ENCODE measurements at regions not wholly inside any gene's neighbourhood (a gene's known extent, or its start where the extent isn't known, plus 50 kb on each side); places are given as distances from the start of the nearest gene placed in this dataset.

GRCh38 chr2:146068051-146068450 lies 1548.1 kb upstream of the ZEB2 start:
- no peak for DNase-seq (ENCODE audit: low read depth, low spot score)

GRCh38 chr2:146048141-146048540 lies 1528.2 kb upstream of the ZEB2 start:
- no peak for DNase-seq (ENCODE audit: low read depth, low spot score)

GRCh38 chr2:146041274-146041910 lies 1521.5 kb upstream of the ZEB2 start:
- no peak for DNase-seq (ENCODE audit: low read depth, low spot score)

- no peak for DNase-seq (ENCODE audit: low read depth, low spot score)
These were observed 1520.1 kb upstream of the ZEB2 start for GRCh38 chr2:146040051-146040450.

- DNase-seq (ENCODE audit: low read depth, low spot score): no peak
These were observed 1518.1 kb upstream of the ZEB2 start for GRCh38 chr2:146038014-146038413.

- DNase-seq (ENCODE audit: low read depth, low spot score): no peak
These were observed 1517.5 kb upstream of the ZEB2 start for GRCh38 chr2:146037334-146037870.

GRCh38 chr2:146031158-146031557 lies 1511.2 kb upstream of the ZEB2 start:
- no peak for DNase-seq (ENCODE audit: low read depth, low spot score)

- no peak for DNase-seq (ENCODE audit: low read depth, low spot score)
These were observed 1507.2 kb upstream of the ZEB2 start for GRCh38 chr2:146027156-146027555.

GRCh38 chr2:146025519-146025918 lies 1505.6 kb upstream of the ZEB2 start:
- no peak for DNase-seq (ENCODE audit: low read depth, low spot score)

- no peak for DNase-seq (ENCODE audit: low read depth, low spot score)
These were observed 1504.4 kb upstream of the ZEB2 start for GRCh38 chr2:146024212-146024743.

GRCh38 chr2:146004462-146004861 lies 1484.5 kb upstream of the ZEB2 start:
- no peak for DNase-seq (ENCODE audit: low read depth, low spot score)

GRCh38 chr2:146003337-146003736 lies 1483.4 kb upstream of the ZEB2 start:
- DNase-seq (ENCODE audit: low read depth, low spot score): no peak

GRCh38 chr2:145994910-145995309 lies 1475.0 kb upstream of the ZEB2 start:
- DNase-seq (ENCODE audit: low read depth, low spot score): no peak

- DNase-seq (ENCODE audit: low read depth, low spot score): no peak
These were observed 1472.7 kb upstream of the ZEB2 start for GRCh38 chr2:145992572-145992971.

GRCh38 chr2:145987793-145988192 lies 1467.9 kb upstream of the ZEB2 start:
- DNase-seq (ENCODE audit: low read depth, low spot score): no peak

GRCh38 chr2:145985517-145985916 lies 1465.6 kb upstream of the ZEB2 start:
- no peak for DNase-seq (ENCODE audit: low read depth, low spot score)

GRCh38 chr2:145984580-145984979 lies 1464.7 kb upstream of the ZEB2 start:
- DNase-seq (ENCODE audit: low read depth, low spot score): no peak

GRCh38 chr2:145980318-145980717 lies 1460.4 kb upstream of the ZEB2 start:
- DNase-seq (ENCODE audit: low read depth, low spot score): no peak

GRCh38 chr2:145975406-145975805 lies 1455.5 kb upstream of the ZEB2 start:
- DNase-seq (ENCODE audit: low read depth, low spot score): no peak

- DNase-seq (ENCODE audit: low read depth, low spot score): no peak
These were observed 1441.9 kb upstream of the ZEB2 start for GRCh38 chr2:145961846-145962245.

- no peak for DNase-seq (ENCODE audit: low read depth, low spot score)
These were observed 1440.7 kb upstream of the ZEB2 start for GRCh38 chr2:145960479-145961163.

GRCh38 chr2:145958611-145959010 lies 1438.7 kb upstream of the ZEB2 start:
- no peak for DNase-seq (ENCODE audit: low read depth, low spot score)

- no peak for DNase-seq (ENCODE audit: low read depth, low spot score)
These were observed 1438.0 kb upstream of the ZEB2 start for GRCh38 chr2:145957929-145958328.
